HG03520 (cell line): ENCODE measurements at regions not wholly inside any gene's neighbourhood (a gene's known extent, or its start where the extent isn't known, plus 50 kb on each side); places are given as distances from the start of the nearest gene placed in this dataset.

Source experiments
- ATAC-seq: cut with Tn5 transposase; IDR thresholded peaks from one replicate; pipeline ENCODE4 v1.9.1; 2021; ENCODE audit warnings: mild to moderate bottlenecking, moderate library complexity; ENCODE audit not compliant: unreplicated experiment

DNA sequence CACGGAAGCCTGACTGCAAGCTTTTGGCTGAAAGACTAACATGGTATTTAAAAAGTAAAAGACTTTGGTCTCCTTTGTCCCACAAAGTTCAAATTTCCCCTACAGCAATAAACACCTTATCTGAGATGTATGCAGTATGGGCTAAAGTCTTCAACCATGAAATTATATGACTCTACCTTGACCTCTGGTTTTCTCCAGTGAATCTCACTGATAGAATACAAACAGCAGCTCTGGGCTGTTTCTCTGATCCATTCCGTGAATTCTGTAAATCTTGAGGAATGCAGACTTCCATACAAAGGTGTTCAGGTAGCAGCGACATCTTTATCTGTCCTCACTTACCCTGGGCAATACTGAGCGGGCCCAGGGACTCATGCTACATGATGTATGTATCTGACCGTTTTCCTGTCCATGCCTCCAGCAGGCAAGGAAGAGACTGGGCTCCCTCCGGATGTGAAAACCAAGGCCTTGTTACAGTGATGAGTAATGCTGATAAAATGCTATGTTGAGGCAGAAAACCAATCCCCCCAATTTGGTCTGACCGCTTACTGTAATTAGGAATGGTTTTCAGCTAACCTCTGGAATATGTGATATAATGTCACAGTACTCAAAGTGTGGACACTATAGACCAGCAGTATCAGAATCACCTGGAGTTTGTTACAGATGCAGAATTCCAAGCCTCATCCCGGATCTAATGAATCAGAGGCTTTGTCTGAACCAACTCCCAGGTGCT is 589.8 kb downstream of the HS3ST4 start:
- ATAC-seq: no peak

DNA sequence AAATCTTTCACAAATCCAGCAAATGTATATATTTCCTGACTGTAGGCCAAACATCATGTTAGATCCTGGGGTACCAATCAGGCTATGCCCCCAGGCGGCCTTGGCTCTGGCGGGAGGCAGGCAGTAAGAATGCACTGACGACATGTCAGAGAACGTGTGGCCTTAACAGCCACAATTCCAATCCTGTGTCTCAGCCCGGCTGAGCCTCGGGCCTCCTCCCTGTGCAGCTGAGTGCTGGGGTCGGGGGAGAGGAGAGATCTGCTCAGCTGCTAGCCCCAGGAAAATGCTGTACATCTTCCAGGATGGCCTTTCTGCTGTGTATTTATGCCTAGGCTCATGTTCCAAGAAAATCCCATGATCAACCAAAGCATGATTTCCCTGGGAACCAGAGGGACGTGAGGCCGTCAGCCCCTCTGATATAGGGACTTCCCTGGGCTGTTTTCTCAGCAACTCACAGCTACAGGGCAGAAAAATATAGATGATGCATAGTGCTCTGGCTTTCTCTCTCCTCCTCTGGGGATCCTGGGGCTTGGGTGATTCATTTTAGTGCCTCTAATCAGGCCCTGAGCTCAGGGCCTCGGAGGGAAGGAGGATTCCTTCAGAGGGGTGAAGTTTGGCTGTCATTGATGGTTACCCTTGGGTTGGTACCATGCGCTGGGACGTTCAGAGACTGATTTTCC is 604.0 kb downstream of the HS3ST4 start:
- ATAC-seq: no peak

DNA sequence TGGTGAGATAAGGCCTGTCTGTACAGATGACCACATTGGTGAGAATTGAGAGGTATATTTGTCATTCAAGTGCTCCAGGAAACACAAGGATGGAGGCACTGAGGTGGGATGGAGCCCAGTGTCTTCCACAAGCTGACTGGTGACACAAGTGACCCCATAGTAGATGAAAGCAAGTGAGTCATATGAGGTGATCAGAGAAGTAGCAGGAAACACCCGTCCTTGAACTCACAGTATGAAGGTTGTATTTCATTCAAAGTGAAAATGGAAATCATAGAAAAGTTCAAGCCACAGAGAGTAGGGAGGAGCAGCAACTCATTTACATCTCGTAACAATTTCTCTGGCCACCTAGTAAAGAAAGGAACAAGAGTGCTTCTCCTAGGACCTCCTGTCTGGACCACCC is 609.8 kb downstream of the HS3ST4 start:
- ATAC-seq: no peak

DNA sequence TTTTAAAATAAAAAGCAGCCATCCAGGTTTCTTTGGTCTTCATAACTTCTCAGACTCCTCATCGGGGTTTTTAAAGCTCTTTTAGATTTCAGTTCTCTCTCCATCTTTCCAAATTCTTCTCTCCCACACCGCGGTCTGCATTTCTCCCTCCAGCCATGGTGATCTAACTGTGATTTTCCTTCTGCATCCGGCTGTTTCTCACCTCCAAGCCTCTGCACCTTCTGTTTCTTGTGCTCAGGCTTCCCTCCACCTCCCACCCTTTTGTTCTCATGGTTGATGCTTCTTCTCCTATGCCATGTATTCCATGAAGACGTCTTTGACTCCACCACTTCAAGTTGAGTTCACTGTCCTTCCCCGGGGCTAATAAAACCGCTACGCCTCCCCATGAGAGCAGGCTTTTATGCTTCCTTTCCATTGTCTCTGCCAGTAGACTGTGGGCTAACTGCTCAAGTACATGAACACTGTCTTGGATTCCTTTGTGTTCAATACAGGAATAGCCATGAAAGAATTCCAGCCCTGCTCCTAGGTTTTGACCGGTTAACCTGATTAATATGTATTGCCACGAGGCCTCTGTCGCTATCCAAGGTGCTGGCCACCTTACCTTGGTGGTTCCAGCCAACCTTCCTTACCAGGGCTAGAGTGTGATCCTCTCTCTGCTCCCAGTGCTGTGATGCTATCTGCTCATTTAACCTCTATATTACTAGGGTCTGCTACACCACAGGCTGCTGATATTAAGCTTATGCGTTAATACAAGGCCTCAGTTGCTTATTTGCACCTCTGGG is 625.1 kb downstream of the HS3ST4 start:
- ATAC-seq: no peak

DNA sequence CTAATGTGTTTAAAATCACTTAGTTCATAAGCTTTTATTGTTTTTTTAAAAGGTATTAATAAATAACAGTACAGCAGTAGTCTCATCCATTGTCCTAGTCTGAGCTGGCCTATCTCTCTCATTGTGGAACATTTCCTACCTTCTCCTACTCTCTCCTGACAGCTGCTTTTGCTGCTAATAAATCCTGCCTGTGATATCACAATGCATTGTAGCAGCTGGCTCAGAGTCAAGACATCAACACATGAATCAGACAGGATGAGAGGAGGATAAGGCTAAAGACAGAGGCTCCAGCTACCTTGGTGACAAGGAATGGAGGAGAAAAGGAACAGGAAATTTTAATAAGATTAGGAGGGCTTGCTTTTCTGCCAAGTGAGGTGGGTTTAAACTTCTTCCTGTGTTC is 626.1 kb downstream of the HS3ST4 start:
- ATAC-seq: no peak

DNA sequence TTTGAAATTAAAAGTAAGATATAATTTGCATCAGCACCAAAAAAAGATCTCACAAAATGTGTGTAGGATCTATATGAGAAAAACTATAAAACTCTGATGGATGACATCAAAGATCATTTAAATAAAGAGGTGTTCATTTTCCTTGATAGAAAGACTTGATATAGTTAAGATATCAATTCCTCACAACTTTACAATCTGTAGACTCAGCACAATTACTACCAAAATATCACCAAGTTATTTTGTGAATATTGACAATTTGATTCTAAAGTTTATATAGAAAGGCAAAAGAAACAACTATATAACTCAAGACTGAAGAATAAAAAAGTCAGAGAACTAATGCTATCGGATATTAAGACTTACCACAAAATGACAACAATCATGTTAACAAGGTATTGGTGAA is 638.9 kb downstream of the HS3ST4 start:
- ATAC-seq: no peak

DNA sequence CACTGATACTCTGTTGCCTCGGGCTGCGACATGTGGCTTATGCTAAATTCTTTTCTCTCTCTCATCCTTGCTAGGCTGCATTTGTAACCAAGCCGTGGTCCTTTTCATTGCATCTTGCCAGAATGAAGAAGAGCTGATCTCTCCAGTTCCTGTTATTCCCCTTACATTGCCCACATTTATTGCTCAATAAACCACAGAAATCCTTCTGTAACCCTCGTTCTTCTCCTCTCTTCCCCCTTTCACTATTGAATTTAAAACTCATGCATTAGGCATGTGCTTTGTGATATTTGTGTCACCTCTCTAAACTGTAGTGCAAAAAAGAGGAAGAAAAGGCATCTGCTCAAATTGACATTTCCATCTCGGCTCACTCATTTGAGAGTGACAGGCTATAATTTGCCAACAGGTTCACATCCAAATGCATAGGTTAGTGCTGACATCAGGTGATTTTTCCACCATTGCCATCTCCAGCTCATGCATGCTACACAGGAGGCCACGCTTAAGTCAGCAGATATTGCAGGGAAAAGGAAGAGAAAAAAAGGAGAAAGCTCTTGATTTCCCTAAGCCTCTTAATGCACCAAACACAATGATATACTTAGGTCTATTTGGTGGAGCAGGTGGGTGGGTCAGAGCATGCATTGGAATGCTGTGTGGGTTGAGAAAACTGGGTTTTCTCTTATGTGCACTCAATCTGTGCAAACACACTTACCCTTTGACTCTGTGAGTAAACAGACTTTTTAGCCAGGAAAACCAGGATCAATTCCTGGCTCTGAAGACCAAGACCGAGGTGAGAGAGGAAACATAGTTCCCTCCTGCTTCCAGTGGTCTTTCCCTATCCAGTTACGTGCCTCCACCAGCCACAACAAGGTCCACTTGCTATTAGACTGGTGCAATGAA is 642.7 kb downstream of the HS3ST4 start:
- no peak for ATAC-seq

DNA sequence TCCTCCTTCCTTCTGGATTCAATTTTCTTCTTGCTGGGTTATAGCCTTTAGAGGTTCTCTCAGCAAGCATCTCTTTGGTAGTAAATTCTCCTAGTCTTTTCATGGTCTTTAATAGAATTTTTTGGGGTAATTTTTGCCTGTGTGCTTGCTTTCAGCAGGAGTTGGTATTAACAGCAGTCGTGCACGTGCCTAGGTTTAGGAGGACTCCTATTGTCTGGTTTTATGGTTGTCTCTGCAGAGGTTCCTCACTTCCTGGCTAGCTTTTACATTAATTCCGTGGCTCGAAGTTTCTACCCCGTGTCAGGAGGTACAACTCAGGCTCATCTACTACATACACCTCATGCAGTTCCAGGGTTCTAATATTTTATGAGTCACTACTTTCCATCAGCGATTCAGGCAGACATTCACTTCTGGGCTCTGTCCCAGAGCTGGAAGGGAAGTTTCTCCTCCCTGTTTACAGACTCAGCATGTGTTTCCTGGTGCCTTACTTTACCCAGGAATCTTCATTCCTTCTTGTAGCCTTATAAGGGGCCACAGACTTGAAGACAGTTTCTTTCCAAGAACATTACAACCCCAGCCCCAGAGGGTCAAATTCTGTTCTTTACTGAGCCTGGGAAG is 643.6 kb downstream of the HS3ST4 start:
- no peak for ATAC-seq

DNA sequence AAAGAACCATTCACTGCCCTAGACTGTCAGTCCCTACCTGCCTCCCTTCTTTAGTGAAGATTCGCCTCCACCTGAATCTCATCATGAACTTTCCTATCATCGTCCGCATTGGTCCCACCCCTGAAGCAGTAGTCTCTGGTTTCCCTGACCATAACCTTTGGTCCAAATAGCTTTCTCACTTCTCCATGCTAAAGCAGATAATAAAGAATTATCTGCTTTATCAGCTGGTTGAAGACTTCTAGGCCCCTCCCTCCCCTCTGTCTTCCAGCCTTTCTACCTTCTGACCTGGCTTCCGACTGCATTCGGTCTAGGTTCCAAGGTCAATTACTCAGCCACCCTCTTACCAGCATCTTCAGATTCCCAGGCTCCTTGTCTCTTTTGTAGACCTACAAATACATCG is 650.9 kb downstream of the HS3ST4 start:
- ATAC-seq: no peak

DNA sequence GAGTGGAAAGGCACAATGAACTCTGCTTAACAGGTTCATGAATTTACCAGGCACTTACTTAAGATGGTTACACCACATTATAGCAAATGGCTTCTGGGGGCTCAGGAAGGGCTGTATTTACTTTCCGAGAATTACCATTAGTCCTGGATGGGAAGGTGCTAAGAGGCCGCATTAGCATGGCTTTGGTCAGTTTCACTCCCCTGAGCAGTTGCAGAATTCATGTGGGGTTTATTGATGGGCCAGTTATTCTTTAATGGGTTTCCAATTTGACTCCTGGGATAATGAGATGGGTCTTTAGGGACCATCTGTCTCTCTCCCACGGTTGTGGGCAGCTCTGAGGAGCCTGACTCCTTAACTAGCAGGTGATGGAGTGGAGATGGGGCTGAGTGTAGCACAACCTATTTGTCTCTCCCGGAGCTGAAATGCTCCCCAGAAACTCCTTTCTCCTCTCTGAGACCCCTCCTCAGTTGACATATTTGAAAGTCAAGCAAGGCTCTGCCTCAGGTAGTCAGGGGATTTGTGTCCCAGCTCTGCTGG is 652.5 kb downstream of the HS3ST4 start:
- ATAC-seq: no peak

DNA sequence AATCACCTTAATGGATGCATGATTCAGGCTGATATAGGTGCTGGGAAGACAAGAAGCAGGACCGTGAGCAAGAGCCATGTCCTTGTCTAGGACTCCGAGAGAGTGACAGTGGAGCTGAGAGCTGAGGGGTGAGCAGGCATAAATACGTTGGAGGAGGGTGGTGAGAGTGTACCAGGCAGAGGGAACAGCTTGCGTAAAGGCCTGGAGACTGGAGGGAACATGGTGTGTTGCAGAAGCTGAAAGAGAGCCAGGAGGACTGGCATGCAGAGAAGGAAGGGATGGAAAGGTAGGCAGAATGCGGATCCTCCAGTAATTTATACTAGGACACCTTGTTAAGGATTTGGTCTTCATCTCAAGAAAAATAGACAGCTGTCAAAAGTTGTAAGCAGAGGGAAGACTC is 653.2 kb downstream of the HS3ST4 start:
- ATAC-seq: no peak

DNA sequence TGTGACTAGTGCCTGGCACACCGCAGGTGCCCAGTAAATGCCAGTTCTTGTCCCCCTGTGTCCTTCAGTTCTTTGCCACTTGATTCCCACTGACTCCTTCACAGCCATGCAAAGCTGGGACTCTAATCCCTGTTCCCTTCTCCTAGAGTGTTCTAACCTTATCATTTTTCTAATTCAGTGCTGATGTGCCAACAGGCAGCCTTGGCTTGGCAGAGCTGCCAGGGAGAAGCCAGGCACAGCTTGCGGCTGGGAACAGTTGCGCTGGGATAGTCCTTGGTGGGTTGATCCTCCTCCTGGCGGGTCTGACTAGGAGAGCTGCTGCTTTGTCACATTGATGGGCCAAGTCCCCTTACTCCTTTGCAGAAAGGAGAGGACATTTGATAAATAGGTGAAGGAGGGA is 654.2 kb downstream of the HS3ST4 start:
- no peak for ATAC-seq

DNA sequence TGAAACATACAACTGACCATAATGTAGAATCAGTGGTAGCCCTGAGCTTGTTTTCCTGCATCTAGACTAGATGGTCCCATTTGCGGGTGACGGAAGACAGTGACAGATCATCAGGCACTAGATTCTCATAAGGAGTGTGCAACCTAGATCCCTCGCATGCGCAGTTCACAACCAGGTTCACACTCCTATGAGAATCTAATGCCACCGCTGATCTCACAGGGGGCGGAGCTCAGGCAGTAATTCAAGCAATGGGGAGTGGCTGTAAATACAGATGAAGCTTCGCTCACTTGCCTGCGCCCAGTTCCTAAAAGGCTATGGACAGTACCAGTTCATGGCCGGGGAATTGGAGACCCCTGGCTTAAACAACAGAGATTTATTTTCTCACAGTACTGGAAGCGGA is 656.3 kb downstream of the HS3ST4 start:
- no peak for ATAC-seq

DNA sequence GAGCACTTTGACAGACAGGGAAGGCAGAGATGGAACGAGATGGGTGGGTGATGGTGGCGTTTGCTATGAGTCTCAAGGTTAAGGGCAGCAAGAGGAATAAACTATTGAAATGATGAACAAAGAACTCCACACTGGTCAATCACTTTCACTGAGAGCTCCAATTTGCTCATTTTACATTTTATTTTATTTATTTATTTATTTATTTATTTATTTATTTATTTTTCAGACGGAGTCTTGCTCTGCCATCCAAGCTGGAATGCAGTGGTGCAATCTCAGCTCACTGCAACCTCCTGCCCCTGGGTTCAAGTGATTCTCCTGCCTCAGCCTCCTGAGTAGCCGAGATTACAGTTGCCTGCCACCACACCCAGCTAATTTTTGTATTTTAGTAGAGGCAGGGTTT is 669.1 kb downstream of the HS3ST4 start:
- ATAC-seq: no peak

DNA sequence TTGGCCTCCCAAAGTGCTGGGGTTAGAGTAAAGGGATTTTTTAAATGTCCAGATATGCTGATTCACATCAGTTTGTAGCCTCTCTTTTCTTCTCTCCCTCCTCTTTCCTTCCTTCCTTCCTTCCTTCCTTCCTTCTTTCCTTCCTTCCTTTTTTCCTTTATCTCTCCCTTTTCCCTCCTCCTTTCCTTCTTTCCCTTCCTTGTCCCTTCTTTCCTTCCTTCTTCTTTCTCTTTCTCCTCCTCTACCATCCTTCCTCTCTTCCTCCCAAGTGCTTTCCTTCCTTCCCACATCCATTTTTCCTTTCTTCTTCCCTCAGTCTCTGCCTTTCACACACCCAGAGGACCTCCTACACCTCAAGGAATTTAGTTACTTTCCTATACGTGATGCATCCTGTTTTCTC is 671.8 kb downstream of the HS3ST4 start:
- no peak for ATAC-seq

DNA sequence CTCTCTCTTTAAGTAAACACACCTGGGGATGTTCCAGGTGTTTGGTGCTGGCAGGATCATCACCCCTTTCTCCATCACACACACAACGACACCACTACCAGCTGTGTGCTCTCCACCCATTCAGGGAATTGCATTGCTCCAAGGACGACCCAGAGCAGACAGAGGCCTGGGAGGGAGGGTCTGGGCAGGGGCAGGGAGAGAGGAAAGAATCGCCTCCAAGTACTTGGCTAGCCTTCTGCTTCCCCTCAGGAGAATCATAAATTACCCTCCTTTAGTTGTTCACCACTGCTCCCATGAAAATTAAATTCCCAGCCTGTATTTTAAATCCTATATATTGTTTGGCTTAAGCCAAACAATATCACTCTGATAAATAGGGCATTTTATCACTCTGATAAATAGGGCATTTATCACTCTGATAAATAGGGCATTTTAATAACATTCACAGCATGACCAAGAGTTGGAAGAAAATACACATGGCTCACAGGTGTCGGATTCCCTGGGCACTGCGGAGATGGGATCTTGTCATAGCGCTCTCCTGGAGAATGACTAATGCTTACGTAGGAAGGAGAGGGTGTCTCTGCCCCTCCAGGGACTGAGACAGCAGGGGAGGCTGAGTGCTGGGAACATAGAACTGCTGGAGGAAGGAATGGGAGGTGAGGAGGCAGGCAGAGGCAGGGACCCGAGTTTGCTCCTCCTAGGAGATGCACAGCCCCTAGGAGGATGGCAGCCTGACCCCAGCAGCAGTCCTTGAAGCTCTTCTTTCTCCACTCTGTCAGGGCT is 673.6 kb downstream of the HS3ST4 start:
- no peak for ATAC-seq

DNA sequence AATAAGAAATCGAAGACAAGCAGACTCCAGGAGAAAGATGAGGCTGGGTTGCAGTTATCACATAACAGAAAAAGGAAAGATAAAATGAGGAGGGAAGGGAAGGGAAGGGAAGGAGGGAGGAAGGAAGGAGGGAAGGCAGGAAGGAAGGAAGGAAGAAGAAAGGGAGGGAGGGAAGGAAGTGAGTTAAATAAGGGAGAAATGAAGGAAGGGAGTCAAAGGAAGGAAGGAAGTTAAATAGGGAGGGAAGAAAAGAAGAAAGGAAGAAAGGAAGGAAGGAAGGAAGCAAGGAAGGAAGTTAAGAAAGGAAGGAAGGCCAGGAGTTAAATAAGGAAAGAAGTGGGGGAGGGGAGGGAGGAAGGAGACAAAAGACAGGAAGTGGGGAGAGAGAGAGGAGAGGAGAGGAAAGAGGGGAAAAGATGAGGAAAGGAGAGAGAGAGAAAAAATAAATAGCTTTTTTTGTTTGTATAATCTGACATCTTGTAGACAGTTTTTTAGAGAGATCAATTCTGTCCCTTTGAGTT is 679.6 kb downstream of the HS3ST4 start:
- ATAC-seq: no peak

DNA sequence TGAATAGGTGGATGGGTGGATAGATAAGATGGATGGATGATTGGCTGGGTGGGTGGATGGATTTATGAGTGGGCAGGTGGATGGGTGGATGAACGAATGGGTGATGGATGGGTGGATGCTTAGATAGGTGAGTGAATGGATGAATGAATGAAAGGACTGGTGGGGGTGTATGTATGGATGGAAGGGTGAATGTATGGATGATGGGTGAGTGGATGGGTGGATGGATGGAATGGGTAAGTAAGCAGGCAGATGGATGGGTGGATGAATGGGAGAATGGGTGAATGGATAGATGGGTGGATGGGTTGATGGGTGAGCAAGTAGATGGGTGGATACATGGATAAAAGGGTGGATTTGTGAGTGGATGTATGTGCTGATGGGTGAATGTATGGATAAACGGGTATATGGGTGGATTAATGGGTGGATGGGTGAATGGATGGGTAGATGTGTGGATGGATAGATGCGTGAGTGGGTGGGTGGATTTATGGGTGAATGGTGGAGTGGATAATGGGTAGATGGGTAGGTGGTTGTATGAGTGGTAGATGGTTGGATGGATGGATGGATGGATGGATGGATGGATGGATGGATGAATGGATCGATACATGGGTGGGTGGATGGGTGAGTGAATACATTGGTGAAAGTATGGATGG is 682.6 kb downstream of the HS3ST4 start:
- ATAC-seq: no peak

DNA sequence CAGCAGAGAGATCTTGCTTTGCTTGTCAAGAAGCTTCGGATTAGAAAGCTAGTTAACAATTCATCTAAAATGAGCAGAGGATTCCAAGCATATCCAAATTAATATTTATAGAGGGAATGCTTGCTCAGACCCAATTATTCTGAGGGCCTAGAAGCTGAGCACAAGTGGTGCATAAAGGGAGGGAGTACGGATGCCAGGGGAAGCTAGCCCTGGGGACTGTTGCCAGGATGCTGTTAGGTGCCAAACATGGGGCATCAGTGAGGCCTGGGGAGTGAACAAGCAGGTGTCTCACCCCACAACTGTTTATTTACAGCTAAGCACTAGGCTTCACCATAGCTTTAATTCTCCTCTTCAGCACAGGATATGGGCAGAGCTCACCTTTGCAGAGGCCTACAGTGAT is 684.1 kb upstream of the C16orf82 start:
- no peak for ATAC-seq
